ENCODE measurements at regions not wholly inside any gene's neighbourhood (a gene's known extent, or its start where the extent isn't known, plus 50 kb on each side); places are given as distances from the start of the nearest gene placed in this dataset.

DNA sequence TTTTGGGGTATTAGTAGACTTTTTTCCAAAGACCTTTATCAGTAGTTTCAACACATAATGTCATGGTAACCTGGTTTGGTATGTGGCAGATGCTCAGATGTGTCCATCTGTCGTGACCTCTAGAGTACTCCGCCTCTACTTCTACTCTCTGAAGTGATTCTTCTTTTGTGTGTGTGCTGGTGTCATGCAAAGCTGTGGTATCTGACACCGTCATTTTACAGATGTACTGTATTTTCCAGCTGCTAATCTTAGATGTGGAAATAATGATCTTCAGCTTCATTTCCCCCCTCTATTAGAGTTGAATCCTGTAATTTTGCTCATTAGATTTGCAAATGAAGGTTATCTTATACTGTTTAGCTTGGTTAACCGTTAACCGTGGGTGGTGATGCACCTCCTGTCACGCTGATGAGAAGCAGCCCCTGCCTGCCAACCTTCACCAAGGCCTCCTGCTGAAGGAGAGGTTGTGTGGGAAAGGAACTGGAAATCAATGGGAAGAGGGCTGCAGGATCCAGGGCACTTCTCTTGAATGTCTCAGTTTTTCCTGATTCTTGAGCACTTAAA lies 222.4 kb upstream of the AMIGO2 start:
- in situ Hi-C loops (cut with HindIII; ENCODE audit: low sequenced_read_pairs) = no loop called here
- no peak for DNase-seq (ENCODE audit: low spot score)

DNA sequence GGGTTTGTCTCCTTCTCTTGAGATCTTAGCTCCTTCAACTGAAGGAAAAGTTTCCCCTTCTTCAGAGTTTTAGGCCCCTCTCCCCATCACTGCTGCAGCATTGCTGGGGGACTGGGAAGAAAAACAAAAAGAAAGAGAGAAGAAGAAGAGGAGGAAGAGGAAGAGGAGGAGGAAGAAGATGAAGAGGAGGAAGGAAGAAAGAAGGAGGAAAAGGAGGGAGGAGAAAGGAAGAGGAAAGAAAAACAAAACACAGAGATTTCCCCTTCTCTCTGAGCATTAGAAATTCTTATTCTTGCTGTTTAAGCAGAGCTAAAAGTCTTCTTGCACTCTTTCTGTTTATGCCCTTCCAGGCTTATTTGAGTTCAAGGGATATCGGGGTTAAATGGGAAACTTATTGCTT lies 219.8 kb upstream of the AMIGO2 start:
- DNase-seq (ENCODE audit: low spot score) = no peak
- in situ Hi-C loops (cut with HindIII; ENCODE audit: low sequenced_read_pairs) = no loop called here

DNA sequence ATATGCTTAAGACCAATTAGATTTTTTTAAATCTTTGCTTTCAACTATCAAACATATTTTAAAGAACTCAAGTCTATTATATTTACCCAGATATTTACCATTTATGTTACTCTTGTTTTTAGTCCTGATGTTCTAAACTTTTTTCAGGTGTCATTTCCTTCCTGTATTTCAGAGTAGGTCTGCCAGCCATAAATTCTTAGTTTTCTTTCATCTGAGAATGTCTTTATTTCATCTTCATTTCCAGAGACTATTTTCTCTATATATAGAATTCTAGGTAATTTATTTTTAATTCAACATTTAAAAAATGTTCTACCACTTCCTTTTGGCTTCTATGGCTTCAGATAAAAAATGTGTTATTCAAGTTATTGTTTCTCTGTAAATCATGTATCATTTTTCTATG lies 218.2 kb upstream of the AMIGO2 start:
- DNase-seq (ENCODE audit: low spot score) = no peak
- in situ Hi-C loops (cut with HindIII; ENCODE audit: low sequenced_read_pairs) = no loop called here

DNA sequence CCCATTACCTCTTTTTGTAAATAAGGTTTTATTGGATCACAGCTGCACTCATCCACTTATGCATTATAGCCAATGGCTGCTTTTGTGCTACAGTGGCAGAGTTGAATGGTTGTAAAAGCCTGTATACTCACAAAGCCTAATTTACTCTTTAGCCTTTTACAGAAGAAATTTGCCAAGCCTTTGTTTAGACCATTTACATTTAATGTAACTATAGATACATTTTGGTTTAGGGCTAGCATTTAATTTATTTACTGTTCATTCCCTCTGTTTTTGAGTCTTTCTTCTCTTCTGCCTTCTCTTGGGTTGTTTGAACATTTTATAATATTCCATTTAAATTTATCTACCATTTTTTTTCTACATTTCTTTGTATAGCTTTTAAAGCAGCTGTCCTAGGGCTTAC lies 217.1 kb upstream of the AMIGO2 start:
- DNase-seq (ENCODE audit: low spot score) = no peak
- in situ Hi-C loops (cut with HindIII; ENCODE audit: low sequenced_read_pairs) = no loop called here

DNA sequence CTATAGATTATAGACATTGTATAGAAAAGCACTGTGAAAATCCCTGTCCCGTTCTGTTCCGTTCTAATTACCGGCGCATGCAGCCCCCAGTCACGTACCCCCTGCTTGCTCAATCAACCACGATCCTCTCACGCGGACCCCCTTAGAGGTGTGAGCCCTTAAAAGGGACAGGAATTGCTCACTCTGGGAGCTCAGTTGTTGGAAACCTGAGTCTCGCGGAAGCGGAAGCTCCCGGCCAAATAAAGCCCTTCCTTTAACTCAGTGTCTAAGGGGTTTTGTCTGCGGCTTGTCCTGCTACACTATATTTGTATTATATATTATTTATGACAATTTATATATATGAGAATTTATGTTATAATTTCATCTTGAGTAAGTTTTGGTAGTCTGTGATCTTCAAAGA lies 213.6 kb upstream of the AMIGO2 start:
- in situ Hi-C loops (cut with HindIII; ENCODE audit: low sequenced_read_pairs) = no loop called here

DNA sequence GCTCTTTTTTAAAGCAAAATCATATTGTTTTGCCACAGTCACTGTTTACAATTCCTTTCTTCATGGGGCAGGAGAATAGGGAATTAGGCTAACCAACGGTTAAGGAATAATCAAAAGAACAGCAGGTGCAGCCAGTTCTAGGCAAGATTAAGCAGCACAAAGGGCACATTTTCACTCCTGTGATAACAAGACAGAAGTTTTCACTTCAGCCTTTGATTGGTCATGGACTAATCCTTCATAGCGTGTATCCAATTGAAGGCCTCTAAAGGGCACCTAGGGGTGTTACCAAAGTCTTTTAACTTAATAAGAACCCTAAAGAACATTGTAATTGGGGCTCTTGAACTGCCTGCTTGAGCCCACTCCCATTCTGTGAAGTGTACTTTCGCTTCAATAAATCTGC lies 206.9 kb upstream of the AMIGO2 start:
- in situ Hi-C loops (cut with HindIII; ENCODE audit: low sequenced_read_pairs) = no loop called here
- no peak for DNase-seq (ENCODE audit: low spot score)

More for the DNA sequence above, 213.6 kb upstream of the AMIGO2 start:
- no peak for DNase-seq (ENCODE audit: low spot score)
